Sigmoid colon (tissue), 4 donors: ENCODE measurements at regions not wholly inside any gene's neighbourhood (a gene's known extent, or its start where the extent isn't known, plus 50 kb on each side); places are given as distances from the start of the nearest gene placed in this dataset.

Experiments
- EP300 ChIP-seq, 4 donors: sonication (generic); formaldehyde crosslinking; IDR thresholded peaks; one replicate each; pipeline ENCODE4 v1.6.1; 2017; ENCODE audit warnings: antibody characterized with exemption in 4 of 4
- POLR2A ChIP-seq, 2 donors: fragments of 450-650 bp; IDR thresholded peaks; one replicate each; pipeline ENCODE4 v1.6.1; 2016; ENCODE audit warnings: antibody characterized with exemption in 2 of 2, mild to moderate bottlenecking in 2 of 2, moderate library complexity in 2 of 2
- POLR2AphosphoS5 ChIP-seq, 4 donors: sonication (generic); formaldehyde crosslinking; IDR thresholded peaks; one replicate each; pipeline ENCODE4 v1.6.1; 2017; ENCODE audit warnings: antibody characterized with exemption in 4 of 4
- TF ChIP-seq, protein P1 (sequence below), 4 experiments: fragments of 450-650 bp in 3 of 4; fragments of 200-600 bp in 1 of 4; IDR thresholded peaks; one replicate each; pipeline ENCODE4 v1.5.1; 2016 to 2019; ENCODE audit warnings: antibody characterized with exemption in 4 of 4, mild to moderate bottlenecking in 3 of 4, moderate library complexity in 2 of 4

DNA sequence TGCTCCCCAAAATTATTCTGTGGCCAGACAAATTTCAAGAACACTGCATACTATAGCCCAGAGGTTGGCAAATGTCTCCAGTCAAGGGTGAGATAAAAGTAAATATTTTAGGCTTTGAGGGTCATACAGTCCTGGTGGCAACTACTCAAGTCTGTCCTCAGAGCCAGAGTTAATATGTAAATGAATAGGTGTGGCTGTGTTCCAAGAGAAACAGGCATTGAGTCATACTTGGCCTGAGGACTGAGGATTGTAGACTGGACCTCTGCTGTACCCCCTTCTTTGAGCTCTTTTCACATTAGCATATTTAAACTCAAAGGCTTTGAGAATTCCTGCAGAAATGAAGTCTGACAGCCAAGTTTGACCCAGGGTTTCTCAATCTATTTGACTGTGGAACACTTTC, 129.2 kb upstream of the PTCH1 start:
- TF ChIP-seq, protein P1, sequence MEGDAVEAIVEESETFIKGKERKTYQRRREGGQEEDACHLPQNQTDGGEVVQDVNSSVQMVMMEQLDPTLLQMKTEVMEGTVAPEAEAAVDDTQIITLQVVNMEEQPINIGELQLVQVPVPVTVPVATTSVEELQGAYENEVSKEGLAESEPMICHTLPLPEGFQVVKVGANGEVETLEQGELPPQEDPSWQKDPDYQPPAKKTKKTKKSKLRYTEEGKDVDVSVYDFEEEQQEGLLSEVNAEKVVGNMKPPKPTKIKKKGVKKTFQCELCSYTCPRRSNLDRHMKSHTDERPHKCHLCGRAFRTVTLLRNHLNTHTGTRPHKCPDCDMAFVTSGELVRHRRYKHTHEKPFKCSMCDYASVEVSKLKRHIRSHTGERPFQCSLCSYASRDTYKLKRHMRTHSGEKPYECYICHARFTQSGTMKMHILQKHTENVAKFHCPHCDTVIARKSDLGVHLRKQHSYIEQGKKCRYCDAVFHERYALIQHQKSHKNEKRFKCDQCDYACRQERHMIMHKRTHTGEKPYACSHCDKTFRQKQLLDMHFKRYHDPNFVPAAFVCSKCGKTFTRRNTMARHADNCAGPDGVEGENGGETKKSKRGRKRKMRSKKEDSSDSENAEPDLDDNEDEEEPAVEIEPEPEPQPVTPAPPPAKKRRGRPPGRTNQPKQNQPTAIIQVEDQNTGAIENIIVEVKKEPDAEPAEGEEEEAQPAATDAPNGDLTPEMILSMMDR (IDR thresholded peaks at IDR 0.05) = no peak
- TF ChIP-seq POLR2A (IDR thresholded peaks at IDR 0.05) (no peak), POLR2AphosphoS5 (IDR thresholded peaks at IDR 0.05) (no peak), EP300 (IDR thresholded peaks at IDR 0.05) (no peak)
